ENCODE measurements at regions not wholly inside any gene's neighbourhood (a gene's known extent, or its start where the extent isn't known, plus 50 kb on each side); places are given as distances from the start of the nearest gene placed in this dataset.
"Not testable (repeated sequence)": the region's sequence is repeated elsewhere in the genome, so short reads cannot be mapped to it uniquely, and the experiment has no call there.

DNA sequence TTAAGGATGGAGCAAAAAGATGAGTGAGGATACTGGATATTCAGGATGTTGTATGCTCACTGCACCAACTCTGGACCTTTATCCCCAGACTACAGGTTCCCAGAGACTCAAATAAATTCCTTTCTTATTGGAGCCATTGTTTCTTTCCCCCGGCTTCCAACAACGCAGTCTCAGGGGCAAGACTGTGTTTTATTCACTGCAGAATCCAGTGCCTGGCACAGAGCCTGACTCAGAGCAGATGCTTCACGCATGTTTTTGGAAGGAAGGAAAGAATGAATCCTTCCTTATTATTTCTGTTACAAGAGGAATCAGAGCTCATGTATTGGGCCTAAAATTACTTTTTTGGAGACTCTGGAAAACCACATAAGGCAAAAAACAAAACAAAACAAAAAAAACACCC lies 96.0 kb upstream of the VGLL4 start:
- DNase-seq (ENCODE audit: low spot score) = no peak
- no peak for TF ChIP-seq CTCF (IDR thresholded peaks at IDR 0.05)
- no peak overlapping the region for H3K27ac ChIP-seq
- H3K4me3 ChIP-seq = no peak overlapping the region

DNA sequence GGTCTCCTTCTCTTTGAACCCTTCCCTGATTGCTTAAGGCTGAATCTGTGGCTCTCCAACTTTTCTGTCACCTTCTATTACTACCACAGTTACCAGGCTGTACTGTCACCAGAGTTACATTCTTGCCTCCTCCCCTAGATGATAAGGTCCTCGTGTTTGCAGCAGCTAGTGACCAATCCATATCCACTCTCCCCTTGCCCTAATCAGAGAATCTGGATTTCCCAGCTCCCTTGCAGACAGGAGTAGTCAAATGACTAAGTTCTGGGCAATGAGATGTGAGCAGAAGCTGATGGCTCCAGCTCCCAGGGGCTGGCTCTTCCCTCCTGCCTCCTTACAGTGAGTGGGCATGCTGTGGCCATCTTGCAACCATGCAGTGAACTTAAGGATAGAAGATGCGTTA lies 95.4 kb upstream of the VGLL4 start:
- TF ChIP-seq CTCF (IDR thresholded peaks at IDR 0.05) = no peak
- no peak overlapping the region for H3K27ac ChIP-seq
- DNase-seq (ENCODE audit: low spot score) = no peak
- no peak overlapping the region for H3K4me3 ChIP-seq

- TF ChIP-seq CTCF (IDR thresholded peaks at IDR 0.05) = no peak
- DNase-seq (ENCODE audit: low spot score) = no peak
- Histone ChIP-seq H3K27ac (no peak overlapping the region), H3K4me3 (no peak overlapping the region)
Observed at GRCh38 chr3:11737742-11738141, 94.0 kb upstream of the VGLL4 start.

- H3K27ac ChIP-seq = no peak overlapping the region
- H3K4me3 ChIP-seq = no peak overlapping the region
- TF ChIP-seq CTCF (IDR thresholded peaks at IDR 0.05) = no peak
- DNase-seq (ENCODE audit: low spot score) = no peak
Observed at GRCh38 chr3:11736136-11736833, 92.6 kb upstream of the VGLL4 start.

- DNase-seq (ENCODE audit: low spot score) = no peak
- no peak overlapping the region for H3K27ac ChIP-seq
- H3K4me3 ChIP-seq = no peak overlapping the region
- TF ChIP-seq CTCF (IDR thresholded peaks at IDR 0.05) = no peak
Observed at GRCh38 chr3:11735638-11736037, 91.9 kb upstream of the VGLL4 start.

DNA sequence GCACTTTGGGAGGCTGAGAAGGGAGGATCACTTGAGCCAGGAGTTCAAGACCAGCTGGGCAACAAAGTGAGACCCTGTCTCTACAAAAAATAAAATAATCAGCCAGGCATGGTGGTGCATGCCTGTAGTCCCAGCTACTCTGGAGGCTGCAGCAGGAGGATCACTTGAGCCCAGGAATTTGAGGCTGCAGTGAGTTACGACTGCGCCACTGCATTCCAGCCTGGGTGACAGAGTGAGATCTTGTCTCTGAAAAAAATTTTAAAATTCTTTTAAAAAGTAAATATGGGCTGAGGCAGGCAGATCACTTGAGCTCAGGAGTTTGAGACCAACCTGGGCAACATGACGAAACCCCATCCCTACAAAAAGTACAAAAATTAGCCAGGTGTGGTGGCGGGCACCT lies 91.4 kb upstream of the VGLL4 start:
- not testable (repeated sequence) for DNase-seq (ENCODE audit: low spot score); H3K4me3 ChIP-seq; H3K27ac ChIP-seq

- no peak for DNase-seq (ENCODE audit: low spot score)
- Histone ChIP-seq H3K27ac (no peak overlapping the region), H3K4me3 (no peak overlapping the region)
- TF ChIP-seq CTCF (IDR thresholded peaks at IDR 0.05) = no peak
Observed at GRCh38 chr3:11733914-11734313, 90.2 kb upstream of the VGLL4 start.

Data from coronary artery (tissue), 2 donors.